Endothelial cell of umbilical vein (primary cell): ENCODE measurements at regions not wholly inside any gene's neighbourhood (a gene's known extent, or its start where the extent isn't known, plus 50 kb on each side); places are given as distances from the start of the nearest gene placed in this dataset.

Experiments used
- BruUV-seq: library from RNA; stranded (reverse); fragments of 400-500 nt; replicated peaks from 2 replicates; lab custom pipeline; 2021; lab: Mats Ljungman, UMichigan
- CTCF ChIA-PET: fragments of 300-600, 350-600 bp; sonication (Branson Sonifier 250); formaldehyde crosslinking; loops from one replicate; lab custom pipeline; 2021; ENCODE audit warnings: antibody characterized with exemption, inconsistent platforms; lab: Charles Lee
- POLR2A ChIA-PET: fragments of 300-600, 350-600 bp; sonication (Branson Sonifier 250); formaldehyde crosslinking; loops from one replicate; lab custom pipeline; 2021; ENCODE audit warnings: antibody characterized with exemption, inconsistent platforms; lab: Charles Lee
- DNase-seq: peaks from one replicate; pipeline ENCODE4 v3.0.0-alpha.2; 2011; ENCODE audit warnings: low read depth, low spot score
- FAIRE-seq: peaks from 2 replicates; lab custom pipeline; 2011; peaks lifted over from hg19 to GRCh38; lab: Jason Lieb, UNC
- H2AFZ ChIP-seq: 2 replicates; pipeline ENCODE4 v1.6.0; 2012; ENCODE audit warnings: low read depth, low read length, control low read depth, inconsistent platforms
- H3K27ac ChIP-seq: 2 replicates; pipeline ENCODE4 v1.5.1; 2011; ENCODE audit warnings: low read depth, mild to moderate bottlenecking, control low read depth, low read length, moderate library complexity; ENCODE audit not compliant: insufficient read depth
- H3K27me3 ChIP-seq, 2 experiments: 2 replicates each; pipeline versions ENCODE4 v1.6.0 to v1.6.1; 2011; ENCODE audit warnings: low read length in 2 of 2, mixed read lengths in 1 of 2; ENCODE audit not compliant: control insufficient read depth in 2 of 2, insufficient read depth in 2 of 2
- H3K36me3 ChIP-seq, 2 experiments: 2 replicates in 1 of 2; 3 replicates in 1 of 2; pipeline ENCODE4 v1.5.1; 2011; ENCODE audit warnings: low read length in 2 of 2, mild to moderate bottlenecking in 1 of 2, moderate library complexity in 1 of 2; ENCODE audit not compliant: control insufficient read depth in 2 of 2, insufficient read depth in 2 of 2; ENCODE audit errors: extremely low read depth in 1 of 2
- H3K4me1 ChIP-seq: 3 replicates; pipeline ENCODE4 v1.5.1; 2011; ENCODE audit warnings: mild to moderate bottlenecking, low read length; ENCODE audit not compliant: control insufficient read depth, insufficient read depth; ENCODE audit errors: extremely low read depth
- H3K4me2 ChIP-seq: 2 replicates; pipeline ENCODE4 v1.6.1; 2011; ENCODE audit warnings: low read length, control low read depth, mixed read lengths; ENCODE audit not compliant: insufficient read depth
- H3K4me3 ChIP-seq, 3 experiments: fragments of 200-600 bp in 1 of 3; sonication (generic), shearing (Covaris generic) in 1 of 3; replicated peaks in 1 of 3; 2 replicates each; pipeline ENCODE4 v1.5.1; 2011 to 2016; ENCODE audit warnings: control low read depth in 3 of 3, low read length in 3 of 3, mild to moderate bottlenecking in 2 of 3, inconsistent platforms in 1 of 3, low read depth in 1 of 3, moderate library complexity in 1 of 3; ENCODE audit not compliant: insufficient read depth in 1 of 3
- H3K79me2 ChIP-seq: 2 replicates; pipeline ENCODE4 v1.6.0; 2012; ENCODE audit warnings: low read length, inconsistent platforms; ENCODE audit not compliant: control insufficient read depth, insufficient read depth
- H3K9ac ChIP-seq: replicated peaks from 2 replicates; pipeline ENCODE3; 2011; ENCODE audit warnings: low read length, control low read depth; ENCODE audit not compliant: insufficient read depth; ENCODE audit errors: extremely low read depth
- H3K9me1 ChIP-seq: replicated peaks from 3 replicates; pipeline ENCODE4 v1.6.0; 2011; ENCODE audit warnings: mild to moderate bottlenecking, low read length; ENCODE audit not compliant: control insufficient read depth, insufficient read depth; ENCODE audit errors: extremely low read depth
- H3K9me3 ChIP-seq: replicated peaks from 2 replicates; pipeline ENCODE4 v1.5.1; 2012; ENCODE audit warnings: low read length, inconsistent platforms; ENCODE audit not compliant: control insufficient read depth, insufficient read depth
- H4K20me1 ChIP-seq: replicated peaks from 2 replicates; pipeline ENCODE3; 2011; ENCODE audit warnings: mild to moderate bottlenecking, low read length; ENCODE audit not compliant: control insufficient read depth, insufficient read depth; ENCODE audit errors: extremely low read depth
- EZH2 ChIP-seq: IDR thresholded peaks from 2 replicates; pipeline ENCODE4 v1.6.1; 2012; ENCODE audit warnings: borderline replicate concordance, low read depth, mild to moderate bottlenecking, moderate library complexity, low read length, inconsistent platforms; ENCODE audit not compliant: severe bottlenecking
- FOS ChIP-seq: IDR thresholded peaks from 2 replicates; pipeline ENCODE4 v1.6.1; 2011; ENCODE audit warnings: mild to moderate bottlenecking, low read length, moderate library complexity, borderline replicate concordance; ENCODE audit not compliant: insufficient read depth
- GATA2 ChIP-seq: IDR thresholded peaks from 2 replicates; pipeline ENCODE4 v1.7.0; 2011; ENCODE audit warnings: low read depth, mild to moderate bottlenecking, moderate library complexity, mixed read lengths, low read length; ENCODE audit not compliant: insufficient read length, insufficient read depth
- JUN ChIP-seq: IDR thresholded peaks from 2 replicates; pipeline ENCODE4 v1.6.1; 2011; ENCODE audit warnings: borderline replicate concordance, low read depth; ENCODE audit not compliant: insufficient read length, insufficient read depth
- MYC ChIP-seq: IDR thresholded peaks from one replicate; pipeline ENCODE4 v1.6.1; 2011; ENCODE audit warnings: mild to moderate bottlenecking, low read depth, low read length
- POLR2A ChIP-seq: IDR thresholded peaks from 2 replicates; pipeline ENCODE4 v1.6.1; 2012; ENCODE audit warnings: low read depth, mild to moderate bottlenecking, control low read depth, low read length
- POLR2AphosphoS5 ChIP-seq: IDR thresholded peaks from 2 replicates; pipeline ENCODE4 v1.6.1; 2012; ENCODE audit warnings: low read depth, mild to moderate bottlenecking, control low read depth, low read length, moderate library complexity; ENCODE audit not compliant: insufficient read depth
- dilution Hi-C: fragments of 300-500 bp; cut with MboI; formaldehyde crosslinking; loops from one replicate; pipeline ENCODE4 v1.15.0; 2019; ENCODE audit warnings: low sequenced_read_pairs; ENCODE audit not compliant: extremely low pct_ligation_motif_present
- intact Hi-C: fragments of 100-400 bp; cut with micrococcal nuclease; formaldehyde crosslinking; loops from one replicate; pipeline ENCODE4 v1.10.0; 2022
- TF ChIP-seq, protein P1 (sequence below): IDR thresholded peaks from 2 replicates; pipeline ENCODE4 v1.6.1; 2011; ENCODE audit not compliant: insufficient read depth, insufficient read length
- TF ChIP-seq, protein P2 (sequence below), 2 donors: IDR thresholded peaks; 1 replicate in 1 of 2; 2 replicates in 1 of 2; pipeline ENCODE4 v1.5.1; 2011; ENCODE audit warnings: low read length in 2 of 2, mild to moderate bottlenecking in 2 of 2, moderate library complexity in 2 of 2, control low read depth in 1 of 2, inconsistent platforms in 1 of 2, low read depth in 1 of 2; ENCODE audit not compliant: insufficient read depth in 1 of 2; ENCODE audit errors: extremely low read depth in 1 of 2

DNA sequence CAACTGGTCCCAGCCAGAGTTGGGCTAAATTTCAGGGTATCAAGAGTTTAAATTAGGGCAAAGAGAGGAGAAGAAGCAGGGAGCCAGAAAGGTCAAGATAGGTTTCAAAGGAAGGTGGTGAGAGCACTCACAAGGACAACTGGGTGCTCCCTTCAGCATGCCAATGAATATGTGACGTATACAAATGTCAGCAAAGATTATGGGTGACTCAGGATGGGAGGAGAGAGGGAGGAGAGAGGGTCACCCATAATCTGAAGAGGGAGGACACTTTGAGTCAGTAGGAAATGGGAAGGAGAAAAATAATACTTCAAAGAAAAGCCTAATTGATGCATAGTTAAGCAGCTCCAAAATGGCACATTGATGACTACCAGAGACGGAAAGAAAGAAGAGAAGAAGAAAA is 53.1 kb upstream of the ABCA12 start:
- H3K9me3 ChIP-seq = no peaks in the 10 kb centered on the region
- no peak for FAIRE-seq
- no peaks in the 10 kb centered on the region for H4K20me1 ChIP-seq
- no peaks in the 10 kb centered on the region for H3K36me3 ChIP-seq
- POLR2A ChIA-PET = no interaction called here
- no peaks in the 10 kb centered on the region for H3K79me2 ChIP-seq
- H3K4me1 ChIP-seq = peaks cover 3% of the 10 kb centered on the region
- TF ChIP-seq, protein P1, sequence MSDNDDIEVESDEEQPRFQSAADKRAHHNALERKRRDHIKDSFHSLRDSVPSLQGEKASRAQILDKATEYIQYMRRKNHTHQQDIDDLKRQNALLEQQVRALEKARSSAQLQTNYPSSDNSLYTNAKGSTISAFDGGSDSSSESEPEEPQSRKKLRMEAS = no peak
- TF ChIP-seq JUN (no peak), POLR2AphosphoS5 (no peak), FOS (no peak), EZH2 (no peak), MYC (no peak), POLR2A (no peak), GATA2 (no peak)
- TF ChIP-seq, protein P2, sequence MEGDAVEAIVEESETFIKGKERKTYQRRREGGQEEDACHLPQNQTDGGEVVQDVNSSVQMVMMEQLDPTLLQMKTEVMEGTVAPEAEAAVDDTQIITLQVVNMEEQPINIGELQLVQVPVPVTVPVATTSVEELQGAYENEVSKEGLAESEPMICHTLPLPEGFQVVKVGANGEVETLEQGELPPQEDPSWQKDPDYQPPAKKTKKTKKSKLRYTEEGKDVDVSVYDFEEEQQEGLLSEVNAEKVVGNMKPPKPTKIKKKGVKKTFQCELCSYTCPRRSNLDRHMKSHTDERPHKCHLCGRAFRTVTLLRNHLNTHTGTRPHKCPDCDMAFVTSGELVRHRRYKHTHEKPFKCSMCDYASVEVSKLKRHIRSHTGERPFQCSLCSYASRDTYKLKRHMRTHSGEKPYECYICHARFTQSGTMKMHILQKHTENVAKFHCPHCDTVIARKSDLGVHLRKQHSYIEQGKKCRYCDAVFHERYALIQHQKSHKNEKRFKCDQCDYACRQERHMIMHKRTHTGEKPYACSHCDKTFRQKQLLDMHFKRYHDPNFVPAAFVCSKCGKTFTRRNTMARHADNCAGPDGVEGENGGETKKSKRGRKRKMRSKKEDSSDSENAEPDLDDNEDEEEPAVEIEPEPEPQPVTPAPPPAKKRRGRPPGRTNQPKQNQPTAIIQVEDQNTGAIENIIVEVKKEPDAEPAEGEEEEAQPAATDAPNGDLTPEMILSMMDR (IDR thresholded peaks at IDR 0.05; ENCODE audit: extremely low read depth in 1 of 2, insufficient read depth in 1 of 2, low read depth in 1 of 2, low read length in 2 of 2) = no peak
- H3K4me3 ChIP-seq = no peak overlapping the region
- H2AFZ ChIP-seq = no peak overlapping the region
- intact Hi-C loops (no loop called here), dilution Hi-C loops (no loop called here)
- no peaks in the 10 kb centered on the region for H3K9me1 ChIP-seq
- H3K9ac ChIP-seq = no peak overlapping the region
- DNase-seq = no peak
- CTCF ChIA-PET = no interaction called here
- BruUV-seq = no TSS peak
- no peak overlapping the region for H3K27ac ChIP-seq
- H3K4me2 ChIP-seq = no peak overlapping the region
- peaks cover 0 to 2% of the 10 kb centered on the region in 2 experiments for H3K27me3 ChIP-seq
